ENCODE measurements at regions not wholly inside any gene's neighbourhood (a gene's known extent, or its start where the extent isn't known, plus 50 kb on each side); places are given as distances from the start of the nearest gene placed in this dataset.
"Not testable (repeated sequence)": the region's sequence is repeated elsewhere in the genome, so short reads cannot be mapped to it uniquely, and the experiment has no call there.

DNA sequence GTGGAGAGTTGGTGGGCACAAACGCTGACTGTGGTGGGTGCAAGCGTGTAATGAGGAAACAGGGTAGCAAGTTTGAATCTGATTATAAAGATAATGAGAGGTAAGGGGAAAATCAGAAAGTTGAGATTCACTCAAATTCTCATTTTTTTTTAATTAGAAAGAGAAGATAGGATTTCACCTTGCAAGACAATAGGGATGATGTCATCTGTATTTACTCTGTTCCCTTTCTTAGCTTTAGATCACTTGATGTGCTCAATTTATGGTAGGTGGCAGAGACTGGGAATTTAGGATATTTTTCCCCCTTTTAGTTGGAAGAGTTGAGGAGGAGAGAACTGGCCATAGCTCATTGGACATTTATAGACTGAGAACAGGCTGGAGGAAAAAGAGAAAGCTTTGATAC lies 363.6 kb downstream of the AEBP2 start:
- CTCF ChIA-PET = no interaction called here
- Mint-ChIP-seq H3K9me3 (peaks cover 4% of the 10 kb centered on the region), H3K4me1 (peaks cover 3% of the 10 kb centered on the region), H3K27me3 (no peaks in the 10 kb centered on the region), H3K4me3 (no peak overlapping the region), H3K36me3 (no peaks in the 10 kb centered on the region), H3K27ac (no peak overlapping the region)
- no peak for DNase-seq

DNA sequence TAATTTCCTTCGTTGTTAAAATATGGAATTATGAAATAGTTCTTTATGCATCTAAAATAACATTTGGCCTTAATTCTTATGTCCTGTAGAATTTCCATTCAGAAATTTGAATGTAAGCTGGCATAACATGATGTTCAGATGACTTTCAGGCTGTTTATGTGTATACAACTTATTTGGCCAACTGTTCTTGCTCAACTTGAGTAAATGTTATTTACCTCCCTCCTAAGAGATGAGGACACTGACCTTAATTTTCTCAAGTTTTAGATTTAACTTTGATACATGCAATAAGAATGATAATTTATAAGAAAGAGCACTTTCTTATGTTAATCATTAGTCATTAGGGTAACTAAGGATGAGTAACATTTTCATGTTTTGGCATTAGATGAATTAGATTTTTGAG lies 365.4 kb downstream of the AEBP2 start:
- H3K36me3 Mint-ChIP-seq = no peaks in the 10 kb centered on the region
- DNase-seq = no peak
- peaks cover 3% of the 10 kb centered on the region for H3K4me1 Mint-ChIP-seq
- H3K27ac Mint-ChIP-seq = no peak overlapping the region
- CTCF ChIA-PET = no interaction called here
- H3K27me3 Mint-ChIP-seq = no peaks in the 10 kb centered on the region
- no peak overlapping the region for H3K4me3 Mint-ChIP-seq
- H3K9me3 Mint-ChIP-seq = peaks cover 5% of the 10 kb centered on the region

DNA sequence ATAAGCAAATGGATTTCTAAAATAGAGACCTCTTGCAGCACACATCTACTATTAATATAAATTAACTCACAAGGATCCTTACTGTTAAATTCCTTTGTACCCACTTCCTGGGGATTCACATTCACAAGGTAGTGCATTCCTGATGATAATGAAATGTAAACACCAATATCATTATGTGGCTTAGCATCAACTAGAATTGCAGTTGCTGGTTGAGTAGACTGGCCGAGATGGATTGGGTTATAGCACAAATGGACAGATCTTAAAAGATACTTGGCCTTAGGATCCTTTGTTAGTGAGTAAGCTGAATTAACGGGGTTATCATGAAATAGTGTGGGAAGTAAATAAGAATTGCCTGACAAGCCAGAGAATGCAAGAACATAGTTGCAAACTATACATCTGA lies 369.1 kb downstream of the AEBP2 start:
- Mint-ChIP-seq H3K4me1 (no peaks in the 10 kb centered on the region), H3K9me3 (peaks cover 5% of the 10 kb centered on the region), H3K27ac (no peak overlapping the region), H3K36me3 (no peaks in the 10 kb centered on the region), H3K4me3 (no peak overlapping the region), H3K27me3 (no peaks in the 10 kb centered on the region)
- CTCF ChIA-PET = no interaction called here
- no peak for DNase-seq

DNA sequence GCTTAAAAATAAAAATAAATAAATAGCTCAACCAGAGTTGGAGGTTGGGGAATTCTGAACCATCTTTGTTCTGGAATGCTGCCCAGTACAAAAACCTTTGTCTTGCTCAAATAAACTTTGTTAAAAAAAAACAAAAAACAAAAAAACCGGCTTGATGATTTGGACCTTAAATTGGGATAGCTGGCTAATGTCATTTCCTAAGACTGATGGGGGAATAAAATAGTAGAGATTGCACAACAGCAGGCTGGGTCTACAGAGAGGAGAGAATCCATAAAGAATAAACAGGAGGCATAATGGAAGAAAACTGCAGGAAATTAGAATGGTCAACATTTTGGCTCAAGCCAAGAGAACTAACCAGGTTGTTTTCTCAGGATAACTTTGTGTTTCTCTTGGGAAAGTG lies 370.9 kb downstream of the AEBP2 start:
- peaks cover 10% of the 10 kb centered on the region for H3K9me3 Mint-ChIP-seq
- H3K4me1 Mint-ChIP-seq = no peaks in the 10 kb centered on the region
- CTCF ChIA-PET = no interaction called here
- H3K27me3 Mint-ChIP-seq = no peaks in the 10 kb centered on the region
- no peaks in the 10 kb centered on the region for H3K36me3 Mint-ChIP-seq
- DNase-seq = no peak
- no peak overlapping the region for H3K4me3 Mint-ChIP-seq
- H3K27ac Mint-ChIP-seq = no peak overlapping the region

DNA sequence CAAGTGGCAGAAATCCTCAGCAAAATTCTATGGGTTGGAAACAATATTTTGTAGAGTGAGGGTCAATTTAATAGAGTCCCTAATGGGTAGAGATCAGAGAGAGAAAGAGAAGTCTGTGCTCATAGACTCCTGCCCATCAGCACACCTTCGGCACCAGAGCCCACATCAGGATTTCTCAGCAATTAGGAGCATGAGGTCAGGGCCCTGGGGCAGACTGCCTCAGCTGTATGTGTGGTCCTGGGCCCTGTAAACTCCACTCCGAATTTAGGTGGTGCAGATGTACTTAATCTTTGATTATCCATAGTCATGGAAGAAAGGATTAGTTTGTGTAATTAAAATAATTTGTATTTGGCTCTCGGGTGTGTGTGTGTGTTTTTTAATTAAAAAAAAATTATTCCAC lies 372.6 kb downstream of the AEBP2 start:
- DNase-seq = no peak
- no peaks in the 10 kb centered on the region for H3K4me1 Mint-ChIP-seq
- H3K27me3 Mint-ChIP-seq = no peaks in the 10 kb centered on the region
- no peak overlapping the region for H3K27ac Mint-ChIP-seq
- H3K9me3 Mint-ChIP-seq = peaks cover 11% of the 10 kb centered on the region
- no peak overlapping the region for H3K4me3 Mint-ChIP-seq
- CTCF ChIA-PET = no interaction called here
- no peaks in the 10 kb centered on the region for H3K36me3 Mint-ChIP-seq

DNA sequence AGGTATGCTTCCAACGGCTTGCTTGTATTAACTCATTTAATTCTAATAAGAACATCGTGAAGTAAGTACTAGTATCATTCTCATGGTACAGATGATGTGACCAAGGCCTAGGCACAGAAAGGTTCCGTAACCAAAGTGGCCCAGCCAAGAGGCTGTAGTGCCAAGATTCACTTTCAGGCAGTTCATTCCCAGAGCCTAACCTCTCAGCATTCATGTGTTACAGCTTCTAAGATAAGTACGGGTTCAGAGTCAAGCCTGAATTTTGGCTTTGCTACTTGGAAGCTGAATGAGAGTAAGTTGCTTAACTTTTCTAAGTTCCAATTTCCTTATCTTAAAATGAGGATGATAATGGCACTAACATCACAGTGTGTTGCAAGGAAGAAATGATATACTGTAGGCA lies 379.9 kb downstream of the AEBP2 start:
- H3K27ac Mint-ChIP-seq = no peak overlapping the region
- no peak for DNase-seq
- no peaks in the 10 kb centered on the region for H3K36me3 Mint-ChIP-seq
- H3K4me1 Mint-ChIP-seq = no peaks in the 10 kb centered on the region
- no peaks in the 10 kb centered on the region for H3K27me3 Mint-ChIP-seq
- peaks cover 18% of the 10 kb centered on the region for H3K9me3 Mint-ChIP-seq
- no peak overlapping the region for H3K4me3 Mint-ChIP-seq
- CTCF ChIA-PET = interaction anchor here (0.8 kb wide), 1 partner anchor 11 kb away, joined by 3 read pairs; no protein-coding TSS in a partner anchor

DNA sequence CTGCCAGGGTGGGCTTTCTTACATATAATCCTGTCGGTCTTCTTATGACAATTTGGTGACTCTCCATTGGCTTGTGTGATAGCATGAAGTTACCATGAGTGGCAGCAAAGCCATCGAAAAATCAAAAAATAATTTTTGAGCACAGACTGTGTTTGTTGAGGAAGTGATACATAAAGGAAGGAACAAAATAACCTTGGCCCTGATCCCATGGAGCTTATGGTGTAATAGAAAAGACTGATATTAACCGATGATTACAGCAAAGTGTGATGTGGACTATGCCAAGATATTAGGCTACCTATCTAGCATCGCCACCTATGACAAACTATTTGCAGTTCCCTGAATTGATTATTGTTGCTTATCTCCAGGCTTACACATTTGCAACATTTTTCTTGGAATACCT lies 383.2 kb downstream of the AEBP2 start:
- H3K27ac Mint-ChIP-seq = no peak overlapping the region

DNA sequence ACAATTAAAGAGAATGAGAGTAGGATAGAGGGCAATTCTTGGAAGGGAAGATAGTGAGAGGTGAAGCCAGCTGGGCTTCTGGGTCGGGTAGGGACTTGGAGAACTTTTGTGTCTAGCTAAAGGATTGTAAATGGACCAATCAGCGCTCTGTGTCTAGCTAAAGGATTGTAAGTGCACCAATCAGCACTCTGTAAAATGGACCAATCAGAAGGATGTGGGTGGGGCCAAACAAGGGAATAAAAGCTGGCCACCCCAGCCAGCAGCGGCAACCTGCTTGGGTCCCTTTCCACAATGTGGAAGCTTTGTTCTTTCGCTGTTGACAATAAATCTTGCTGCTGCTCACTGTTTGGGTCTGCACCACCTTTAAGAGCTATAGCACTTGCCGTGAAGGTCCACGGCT lies 384.0 kb downstream of the AEBP2 start:
- CTCF ChIA-PET, H3K36me3 Mint-ChIP-seq, H3K27ac Mint-ChIP-seq, H3K4me1 Mint-ChIP-seq, H3K27me3 Mint-ChIP-seq, DNase-seq, H3K4me3 Mint-ChIP-seq: not testable (repeated sequence)
- peaks cover 33% of the 10 kb centered on the region for H3K9me3 Mint-ChIP-seq

More for the DNA sequence above, 383.2 kb downstream of the AEBP2 start:
- CTCF ChIA-PET = no interaction called here
- Mint-ChIP-seq H3K36me3 (no peaks in the 10 kb centered on the region), H3K27me3 (no peaks in the 10 kb centered on the region), H3K4me1 (no peaks in the 10 kb centered on the region), H3K4me3 (no peak overlapping the region), H3K9me3 (peaks cover 33% of the 10 kb centered on the region)
- no peak for DNase-seq

DNA sequence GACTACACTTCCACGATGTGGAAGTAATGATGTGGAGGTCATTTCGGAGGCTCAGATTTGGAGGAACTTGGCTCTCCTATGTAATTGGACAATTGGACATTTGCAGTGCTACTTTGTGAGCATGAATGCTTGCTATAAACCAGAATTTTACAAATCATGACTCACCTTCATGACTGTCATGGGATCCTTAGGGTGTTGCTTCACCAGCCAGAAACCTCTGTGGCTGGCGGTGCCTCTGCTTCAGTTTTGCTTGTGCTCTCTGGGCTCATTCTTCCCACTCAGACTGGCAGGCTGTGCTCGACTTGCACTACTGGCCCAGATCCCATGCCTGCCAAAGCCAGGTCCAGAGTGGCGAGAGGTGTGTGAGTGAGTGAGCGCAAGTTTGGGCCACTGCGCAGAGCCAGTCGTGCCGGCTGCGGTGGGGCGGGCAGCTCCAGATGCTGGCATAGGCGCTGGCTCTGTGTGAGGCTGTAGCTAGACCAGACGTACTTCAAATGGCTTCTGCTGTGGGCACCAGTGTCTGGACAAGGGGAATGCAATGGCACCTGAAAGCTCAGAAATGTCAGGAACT lies 387.8 kb downstream of the AEBP2 start:
- peaks cover 33% of the 10 kb centered on the region for H3K9me3 Mint-ChIP-seq
- H3K4me1 Mint-ChIP-seq = no peaks in the 10 kb centered on the region
- H3K27me3 Mint-ChIP-seq = no peaks in the 10 kb centered on the region
- H3K4me3 Mint-ChIP-seq = no peak overlapping the region
- H3K36me3 Mint-ChIP-seq = no peaks in the 10 kb centered on the region
- no peak for DNase-seq
- no peak overlapping the region for H3K27ac Mint-ChIP-seq
- CTCF ChIA-PET = no interaction called here

DNA sequence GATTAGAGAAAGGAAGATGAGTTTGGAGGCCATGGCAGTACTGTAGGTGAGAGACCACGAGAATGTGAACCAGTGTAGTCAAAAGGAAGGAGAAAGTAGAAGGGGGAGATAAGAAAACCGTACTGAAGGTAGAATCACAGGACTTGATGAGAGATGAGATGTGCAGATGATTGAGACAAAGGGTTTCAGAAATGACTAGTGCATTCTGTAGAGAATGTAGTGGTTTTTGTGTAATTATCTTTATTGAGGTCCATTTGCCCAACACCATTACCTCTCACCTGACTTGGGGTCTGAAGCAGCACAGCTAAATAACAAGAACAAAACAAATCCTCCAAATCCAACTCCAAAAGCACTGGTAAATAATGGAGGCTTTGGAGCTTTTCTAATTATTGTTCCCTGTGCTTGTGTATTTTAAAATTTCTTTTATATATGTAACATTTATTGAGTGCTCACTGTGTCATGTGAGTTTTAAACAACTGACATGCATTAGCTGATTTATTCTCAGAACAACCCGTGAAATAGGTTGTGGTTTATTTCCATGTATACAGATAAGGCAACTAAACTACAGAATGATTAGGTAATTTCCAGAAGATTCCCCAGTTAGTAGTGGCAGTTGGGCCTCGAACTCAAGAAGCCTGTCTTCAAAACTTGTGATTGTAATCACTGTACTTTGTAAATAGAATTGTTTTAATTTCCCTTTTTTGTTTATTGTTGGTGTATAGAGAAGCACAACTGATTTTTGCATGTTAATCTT lies 390.0 kb downstream of the AEBP2 start:
- no peaks in the 10 kb centered on the region for H3K4me1 Mint-ChIP-seq
- H3K9me3 Mint-ChIP-seq = peaks cover 18% of the 10 kb centered on the region
- H3K36me3 Mint-ChIP-seq = no peaks in the 10 kb centered on the region
- CTCF ChIA-PET = interaction anchor here (1.3 kb wide), 1 partner anchor 10 kb away, joined by 3 read pairs; no protein-coding TSS in a partner anchor
- H3K27ac Mint-ChIP-seq = no peak overlapping the region
- no peak overlapping the region for H3K4me3 Mint-ChIP-seq
- H3K27me3 Mint-ChIP-seq = no peaks in the 10 kb centered on the region
- no peak for DNase-seq

DNA sequence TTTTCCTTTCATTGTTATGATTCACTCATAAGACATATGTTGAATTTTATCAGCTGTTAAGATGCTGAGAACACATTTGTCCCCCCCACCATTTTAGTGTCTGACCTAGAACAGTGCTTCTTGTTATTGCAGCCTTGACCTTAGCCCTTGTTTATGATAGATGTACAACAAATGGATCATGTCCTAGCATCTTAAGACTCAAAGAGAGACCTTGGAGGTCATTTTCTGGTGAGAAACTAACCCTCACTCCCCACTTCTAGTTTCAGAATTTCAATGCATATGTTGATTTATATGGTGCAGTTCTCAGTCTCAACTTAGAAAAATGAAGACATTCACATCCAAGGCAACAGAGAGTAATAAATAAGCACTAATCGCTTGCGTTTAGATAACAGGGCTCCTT lies 391.2 kb downstream of the AEBP2 start:
- Mint-ChIP-seq H3K27me3 (no peaks in the 10 kb centered on the region), H3K4me1 (no peaks in the 10 kb centered on the region), H3K4me3 (no peak overlapping the region), H3K9me3 (peaks cover 10% of the 10 kb centered on the region), H3K27ac (no peak overlapping the region), H3K36me3 (no peaks in the 10 kb centered on the region)
- CTCF ChIA-PET = interaction anchor here (1.3 kb wide), 1 partner anchor 12 kb away, joined by 3 read pairs; no protein-coding TSS in a partner anchor
- no peak for DNase-seq

DNA sequence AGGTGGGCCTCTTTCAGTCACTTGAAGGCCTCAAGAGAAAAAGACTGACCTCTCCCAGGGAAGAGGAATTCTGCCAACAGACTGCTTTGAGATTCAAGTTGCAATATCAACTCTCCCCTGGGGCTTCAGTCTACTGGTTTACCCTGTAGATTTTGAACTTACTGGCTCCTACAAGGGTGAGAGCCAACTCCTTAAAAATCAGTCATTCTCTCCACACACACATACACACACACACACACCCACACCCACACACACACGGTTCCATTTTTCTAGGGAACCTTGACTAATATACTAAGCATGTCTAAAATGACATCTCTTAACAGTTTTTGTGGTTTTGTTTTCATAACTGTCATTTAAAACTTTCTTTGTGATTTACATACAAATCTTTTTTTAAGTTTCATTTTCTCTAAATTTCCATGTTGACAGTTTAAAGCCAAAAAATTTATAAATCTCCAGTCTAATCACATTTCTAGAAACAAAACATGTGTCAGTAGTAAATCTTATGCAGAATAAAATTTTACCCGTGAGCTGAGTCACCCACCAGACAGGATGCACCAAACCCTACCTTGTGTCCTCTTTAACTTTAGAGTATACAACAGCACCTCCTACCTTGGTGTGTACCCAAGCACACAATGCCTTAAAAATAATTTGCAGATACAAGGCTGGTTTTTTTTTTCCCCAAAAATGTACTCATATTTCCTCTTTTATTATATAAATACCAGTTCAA lies 394.6 kb downstream of the AEBP2 start:
- Mint-ChIP-seq H3K4me3 (no peak overlapping the region), H3K36me3 (no peaks in the 10 kb centered on the region), H3K27me3 (no peaks in the 10 kb centered on the region), H3K9me3 (peaks cover 4% of the 10 kb centered on the region), H3K4me1 (no peaks in the 10 kb centered on the region), H3K27ac (no peak overlapping the region)
- DNase-seq = no peak
- CTCF ChIA-PET = no interaction called here

DNA sequence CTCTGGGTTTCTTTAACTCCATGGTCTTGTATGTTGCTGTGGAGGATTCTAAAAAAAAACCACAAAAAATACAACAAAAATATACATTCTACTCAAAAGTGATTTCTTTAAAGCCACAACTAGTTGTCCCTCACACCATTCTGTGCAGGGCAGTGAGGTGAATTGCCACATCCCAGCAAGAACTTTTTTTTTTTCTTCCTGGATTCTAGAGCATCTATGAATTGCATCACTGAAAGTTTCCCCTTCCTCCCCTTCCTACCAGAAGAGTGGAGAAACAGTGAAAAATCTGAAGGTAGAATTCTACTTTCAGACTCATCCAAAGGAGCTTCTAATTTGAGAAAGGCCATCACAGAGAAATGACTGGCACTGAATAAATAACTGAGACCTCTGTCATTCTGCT lies 395.3 kb downstream of the AEBP2 start:
- Mint-ChIP-seq H3K4me3 (no peak overlapping the region), H3K27me3 (no peaks in the 10 kb centered on the region), H3K4me1 (no peaks in the 10 kb centered on the region), H3K36me3 (no peaks in the 10 kb centered on the region), H3K27ac (no peak overlapping the region), H3K9me3 (peaks cover 4% of the 10 kb centered on the region)
- DNase-seq = no peak
- CTCF ChIA-PET = no interaction called here

DNA sequence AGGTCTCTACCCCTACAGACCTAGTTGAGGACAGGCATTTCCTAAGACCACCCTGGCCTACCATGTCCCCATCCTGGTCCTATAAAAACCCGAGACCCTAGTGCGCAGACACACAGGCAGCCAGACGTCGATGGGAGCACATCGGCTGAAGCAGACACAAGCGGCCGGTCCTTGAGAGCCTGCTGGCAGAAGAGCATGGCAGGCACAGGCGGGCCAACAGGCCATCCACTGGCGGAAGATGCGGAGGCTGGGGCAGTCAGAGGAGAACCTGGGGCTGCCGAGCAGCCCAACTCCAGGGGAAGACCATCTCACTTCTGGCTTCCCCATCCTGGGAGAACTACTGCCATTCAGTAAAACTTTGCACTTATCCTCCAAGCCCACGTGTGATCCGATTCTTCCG lies 396.8 kb downstream of the AEBP2 start:
- Mint-ChIP-seq H3K9me3 (peaks cover 4% of the 10 kb centered on the region), H3K36me3 (no peaks in the 10 kb centered on the region), H3K4me1 (no peaks in the 10 kb centered on the region), H3K4me3 (no peak overlapping the region), H3K27me3 (no peaks in the 10 kb centered on the region), H3K27ac (no peak overlapping the region)
- DNase-seq = no peak
- CTCF ChIA-PET = no interaction called here

DNA sequence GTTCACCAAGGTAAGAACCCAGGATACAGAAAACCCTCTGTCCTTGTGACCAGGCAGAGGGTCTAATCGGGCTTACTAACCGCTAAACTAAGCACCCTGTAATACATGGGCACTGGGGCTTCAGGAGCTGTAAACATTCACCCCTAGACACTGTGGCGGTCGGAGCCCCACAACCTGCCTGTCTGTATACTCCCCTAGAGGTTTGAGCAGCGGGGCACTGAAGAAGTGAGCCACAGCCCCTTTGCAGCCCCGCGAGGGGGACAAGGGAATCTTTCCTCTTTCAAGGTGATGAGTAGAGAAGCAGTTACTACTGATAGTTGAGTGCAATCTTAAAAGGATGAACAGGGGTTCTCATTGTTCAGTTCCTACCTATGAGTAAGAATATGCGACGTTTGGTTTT lies 397.2 kb downstream of the AEBP2 start:
- CTCF ChIA-PET = no interaction called here
- Mint-ChIP-seq H3K27me3 (no peaks in the 10 kb centered on the region), H3K9me3 (peaks cover 4% of the 10 kb centered on the region), H3K27ac (no peak overlapping the region), H3K4me1 (no peaks in the 10 kb centered on the region), H3K4me3 (no peak overlapping the region), H3K36me3 (no peaks in the 10 kb centered on the region)
- no peak for DNase-seq

Data from activated naive CD4-positive, alpha-beta T cell treated with anti-CD3 and anti-CD28 coated beads, Interleukin-2, amount 10 ng/mL, durations not matched to agents 7 days and 5 days (primary cell).